NT2/D1 (cell line): ENCODE measurements at regions not wholly inside any gene's neighbourhood (a gene's known extent, or its start where the extent isn't known, plus 50 kb on each side); places are given as distances from the start of the nearest gene placed in this dataset.

ENCODE experiments used
- SUZ12 ChIP-seq: IDR thresholded peaks from 2 replicates; pipeline ENCODE4 v1.6.1; 2011; ENCODE audit not compliant: insufficient read length, insufficient read depth; ENCODE audit errors: extremely low read depth
- YY1 ChIP-seq: IDR thresholded peaks from 2 replicates; pipeline ENCODE4 v1.6.1; 2011; ENCODE audit not compliant: insufficient read length, insufficient read depth
- ZNF274 ChIP-seq: IDR thresholded peaks from 2 replicates; pipeline ENCODE4 v1.6.1; 2011; ENCODE audit warnings: mild to moderate bottlenecking, low read depth, low read length

DNA sequence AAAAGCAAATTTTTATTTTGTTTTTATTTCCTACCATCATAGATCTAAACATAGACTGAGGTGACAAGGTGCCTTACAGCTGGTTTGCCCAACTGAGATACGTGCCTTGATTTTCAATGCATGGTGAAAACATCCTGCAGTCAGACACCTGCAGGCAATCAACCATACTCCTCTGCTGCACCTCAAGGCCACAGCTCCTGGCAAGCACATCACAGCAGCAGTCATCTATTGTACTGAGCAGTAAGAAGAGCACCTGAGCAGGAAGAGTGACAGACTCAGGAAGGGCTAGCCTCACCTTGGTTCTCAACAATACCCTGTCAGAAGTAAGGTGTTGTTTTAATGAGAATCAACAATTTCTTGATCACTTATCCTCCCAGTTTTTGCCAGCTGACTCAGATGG, 1206.8 kb upstream of the NRXN1 start:
- no peak for TF ChIP-seq YY1
- no peak for TF ChIP-seq ZNF274
- no peak for TF ChIP-seq SUZ12
